ENCODE measurements at regions not wholly inside any gene's neighbourhood (a gene's known extent, or its start where the extent isn't known, plus 50 kb on each side); places are given as distances from the start of the nearest gene placed in this dataset.

DNA sequence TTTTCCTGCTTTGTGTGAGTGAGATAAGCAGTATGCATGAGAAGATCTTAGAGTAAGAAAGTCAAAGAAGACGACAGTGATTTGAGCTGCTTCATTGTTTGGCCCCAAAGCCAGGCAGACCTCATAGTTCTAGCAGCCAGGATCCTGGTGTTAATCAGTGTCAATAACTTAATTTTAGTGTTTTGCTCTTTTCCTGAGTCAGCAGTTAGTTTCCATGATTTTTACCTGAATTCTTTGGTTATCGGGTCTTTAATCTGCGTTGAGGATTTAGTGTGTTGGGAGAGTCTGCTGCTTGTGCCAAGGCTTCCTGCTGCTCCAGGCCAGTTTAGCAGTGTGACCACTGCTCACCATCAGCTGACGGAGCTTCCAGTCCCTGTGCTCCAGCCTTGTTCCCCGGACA is 241.6 kb upstream of the SOX5 start:
- TF ChIP-seq EZH2 (IDR thresholded peaks at IDR 0.05) (no peak), EZH2phosphoT487 (IDR thresholded peaks at IDR 0.05) (no peak)
- TF ChIP-seq, protein P1, sequence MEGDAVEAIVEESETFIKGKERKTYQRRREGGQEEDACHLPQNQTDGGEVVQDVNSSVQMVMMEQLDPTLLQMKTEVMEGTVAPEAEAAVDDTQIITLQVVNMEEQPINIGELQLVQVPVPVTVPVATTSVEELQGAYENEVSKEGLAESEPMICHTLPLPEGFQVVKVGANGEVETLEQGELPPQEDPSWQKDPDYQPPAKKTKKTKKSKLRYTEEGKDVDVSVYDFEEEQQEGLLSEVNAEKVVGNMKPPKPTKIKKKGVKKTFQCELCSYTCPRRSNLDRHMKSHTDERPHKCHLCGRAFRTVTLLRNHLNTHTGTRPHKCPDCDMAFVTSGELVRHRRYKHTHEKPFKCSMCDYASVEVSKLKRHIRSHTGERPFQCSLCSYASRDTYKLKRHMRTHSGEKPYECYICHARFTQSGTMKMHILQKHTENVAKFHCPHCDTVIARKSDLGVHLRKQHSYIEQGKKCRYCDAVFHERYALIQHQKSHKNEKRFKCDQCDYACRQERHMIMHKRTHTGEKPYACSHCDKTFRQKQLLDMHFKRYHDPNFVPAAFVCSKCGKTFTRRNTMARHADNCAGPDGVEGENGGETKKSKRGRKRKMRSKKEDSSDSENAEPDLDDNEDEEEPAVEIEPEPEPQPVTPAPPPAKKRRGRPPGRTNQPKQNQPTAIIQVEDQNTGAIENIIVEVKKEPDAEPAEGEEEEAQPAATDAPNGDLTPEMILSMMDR (IDR thresholded peaks at IDR 0.05) = no peak

Measured in neural progenitor cell (in vitro differentiated cells).